SK-N-SH treated with all-trans-retinoic acid at 6 μM for 48 hours (cell line): ENCODE measurements at regions not wholly inside any gene's neighbourhood (a gene's known extent, or its start where the extent isn't known, plus 50 kb on each side); places are given as distances from the start of the nearest gene placed in this dataset.

Experiments used
- ARNTL ChIP-seq: fragments of 450-650 bp; formaldehyde crosslinking; IDR thresholded peaks from 2 replicates; pipeline ENCODE4 v1.5.0; 2020; ENCODE audit warnings: low read depth, mild to moderate bottlenecking, moderate library complexity, borderline replicate concordance
- GLIS3 ChIP-seq: fragments of 250-450 bp; sonication (Bioruptor Pico); IDR thresholded peaks from 2 replicates; pipeline ENCODE4 v1.5.0; 2020; ENCODE audit warnings: mild to moderate bottlenecking, moderate library complexity
- OSR1 ChIP-seq: fragments of 250-450 bp; sonication (Bioruptor Pico); IDR thresholded peaks from 2 replicates; pipeline ENCODE4 v1.8.0; 2022; ENCODE audit warnings: moderate library complexity, mild to moderate bottlenecking, inconsistent platforms
- PATZ1 ChIP-seq: fragments of 250-450 bp; sonication (Bioruptor Pico); IDR thresholded peaks from 2 replicates; pipeline ENCODE4 v1.8.0; 2020; ENCODE audit warnings: mild to moderate bottlenecking, moderate library complexity, borderline replicate concordance
- PPARA ChIP-seq: fragments of 250-450 bp; sonication (Bioruptor Pico); IDR thresholded peaks from 2 replicates; pipeline ENCODE4 v1.5.0; 2020; ENCODE audit warnings: mild to moderate bottlenecking, borderline replicate concordance
- RARB ChIP-seq: fragments of 250-450 bp; sonication (Bioruptor Pico); IDR thresholded peaks from 2 replicates; pipeline ENCODE4 v1.8.0; 2021; ENCODE audit warnings: mild to moderate bottlenecking, moderate library complexity
- TCF4 ChIP-seq: fragments of 250-450 bp; sonication (Bioruptor Pico); IDR thresholded peaks from 2 replicates; pipeline ENCODE4 v1.8.0; 2021; ENCODE audit warnings: mild to moderate bottlenecking, moderate library complexity, borderline replicate concordance
- TOX ChIP-seq: fragments of 250-450 bp; sonication (Bioruptor Pico); IDR thresholded peaks from 2 replicates; pipeline ENCODE4 v1.8.0; 2021; ENCODE audit warnings: mild to moderate bottlenecking, moderate library complexity, borderline replicate concordance
- ZFP30 ChIP-seq: fragments of 450-650 bp; formaldehyde crosslinking; IDR thresholded peaks from 2 replicates; pipeline ENCODE4 v1.5.0; 2022; ENCODE audit warnings: mild to moderate bottlenecking, moderate library complexity
- ZNF565 ChIP-seq: fragments of 450-650 bp; formaldehyde crosslinking; conservative IDR thresholded peaks from 2 replicates; pipeline ENCODE4 v1.5.0; 2020; ENCODE audit warnings: low read depth, mild to moderate bottlenecking, moderate library complexity

- TF ChIP-seq GLIS3 = no peak
- TF ChIP-seq ZFP30 (CRISPR knock-in tag) = no peak
- TF ChIP-seq OSR1 (CRISPR knock-in tag) = no peak
- no peak for TF ChIP-seq PATZ1
- no peak for TF ChIP-seq ZNF565 (CRISPR knock-in tag)
- TF ChIP-seq TOX (CRISPR knock-in tag) = no peak
- TF ChIP-seq RARB (CRISPR knock-in tag) = no peak
- TF ChIP-seq TCF4 (CRISPR knock-in tag) = no peak
- TF ChIP-seq PPARA (CRISPR knock-in tag) = no peak
- TF ChIP-seq ARNTL (CRISPR knock-in tag) = no peak
Observed at GRCh38 chr2:128682729-128683284, 364.1 kb upstream of the HS6ST1 start.
